Mesothelial cell of epicardium (in vitro differentiated cells): ENCODE measurements at regions not wholly inside any gene's neighbourhood (a gene's known extent, or its start where the extent isn't known, plus 50 kb on each side); places are given as distances from the start of the nearest gene placed in this dataset.

Experiments
- DNase-seq, 2 experiments: peaks; one replicate each; pipeline ENCODE4 v3.0.0; 2021; ENCODE audit warnings: low spot score in 2 of 2; ENCODE audit not compliant: unreplicated experiment in 2 of 2
- H3K27ac Mint-ChIP-seq: 2 replicates; pipeline ENCODE4 v1.8.0; 2021; ENCODE audit warnings: mixed read lengths
- H3K27me3 Mint-ChIP-seq: 2 replicates; pipeline ENCODE4 v1.8.0; 2021; ENCODE audit warnings: low read depth, mixed read lengths
- H3K36me3 Mint-ChIP-seq: 2 replicates; pipeline ENCODE4 v1.8.0; 2021; ENCODE audit warnings: mixed read lengths
- H3K4me1 Mint-ChIP-seq: 2 replicates; pipeline ENCODE4 v1.8.0; 2021; ENCODE audit warnings: mixed read lengths
- H3K4me3 Mint-ChIP-seq: 2 replicates; pipeline ENCODE4 v1.8.0; 2021; ENCODE audit warnings: mild to moderate bottlenecking, moderate library complexity, mixed read lengths
- H3K9me3 Mint-ChIP-seq: 2 replicates; pipeline ENCODE4 v1.8.0; 2021; ENCODE audit warnings: mixed read lengths
- CTCF ChIP-seq: fragments of 200-600 bp; sonication (generic); IDR thresholded peaks from one replicate; pipeline ENCODE4 v1.5.0; 2021; ENCODE audit warnings: antibody characterized with exemption; ENCODE audit not compliant: unreplicated experiment

GRCh38 chr7:156275292-156275691 lies 365.3 kb upstream of the RNF32 start:
- H3K9me3 Mint-ChIP-seq = peaks cover 16% of the 10 kb centered on the region
- H3K27ac Mint-ChIP-seq = no peak overlapping the region
- H3K27me3 Mint-ChIP-seq = no peaks in the 10 kb centered on the region
- H3K4me3 Mint-ChIP-seq = no peak overlapping the region
- no peak for TF ChIP-seq CTCF
- H3K4me1 Mint-ChIP-seq = no peaks in the 10 kb centered on the region
- no peak for DNase-seq
- H3K36me3 Mint-ChIP-seq = no peaks in the 10 kb centered on the region

GRCh38 chr7:156274557-156274956 lies 366.0 kb upstream of the RNF32 start:
- H3K27ac Mint-ChIP-seq = no peak overlapping the region
- H3K27me3 Mint-ChIP-seq = no peaks in the 10 kb centered on the region
- no peak overlapping the region for H3K4me3 Mint-ChIP-seq
- no peaks in the 10 kb centered on the region for H3K4me1 Mint-ChIP-seq
- DNase-seq = no peak
- TF ChIP-seq CTCF = no peak
- no peaks in the 10 kb centered on the region for H3K36me3 Mint-ChIP-seq
- peaks cover 21% of the 10 kb centered on the region for H3K9me3 Mint-ChIP-seq

- H3K4me1 Mint-ChIP-seq = no peaks in the 10 kb centered on the region
- no peak for TF ChIP-seq CTCF
- peaks cover 3% of the 10 kb centered on the region for H3K9me3 Mint-ChIP-seq
- no peak overlapping the region for H3K4me3 Mint-ChIP-seq
- H3K27me3 Mint-ChIP-seq = peaks cover 2% of the 10 kb centered on the region
- no peak overlapping the region for H3K27ac Mint-ChIP-seq
- DNase-seq = no peak
- no peaks in the 10 kb centered on the region for H3K36me3 Mint-ChIP-seq
Observed at GRCh38 chr7:156261581-156261980, 379.0 kb upstream of the RNF32 start.

DNA sequence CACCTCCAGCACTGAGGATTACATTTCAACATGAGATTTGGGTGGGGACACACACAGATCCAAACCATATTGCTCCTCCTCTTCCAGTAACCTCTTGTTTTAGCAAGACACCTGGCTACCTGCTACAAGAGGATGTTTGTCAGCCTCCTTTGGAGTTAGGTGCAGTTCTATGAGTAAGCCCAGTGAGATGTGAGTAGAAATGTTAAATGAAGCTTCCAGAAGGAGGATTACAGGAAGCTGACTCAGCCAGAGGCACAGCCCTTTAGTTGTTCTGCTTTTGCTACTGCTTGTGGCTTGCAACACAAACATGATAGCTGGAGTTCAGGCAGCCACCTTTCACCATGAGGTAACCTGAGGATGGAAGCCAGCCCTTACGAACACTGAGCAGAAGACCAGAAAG lies 382.7 kb upstream of the RNF32 start:
- no peak overlapping the region for H3K27ac Mint-ChIP-seq
- no peaks in the 10 kb centered on the region for H3K4me1 Mint-ChIP-seq
- peaks cover 3% of the 10 kb centered on the region for H3K9me3 Mint-ChIP-seq
- no peaks in the 10 kb centered on the region for H3K27me3 Mint-ChIP-seq
- no peak for DNase-seq
- H3K36me3 Mint-ChIP-seq = no peaks in the 10 kb centered on the region
- H3K4me3 Mint-ChIP-seq = no peak overlapping the region
- TF ChIP-seq CTCF = no peak

DNA sequence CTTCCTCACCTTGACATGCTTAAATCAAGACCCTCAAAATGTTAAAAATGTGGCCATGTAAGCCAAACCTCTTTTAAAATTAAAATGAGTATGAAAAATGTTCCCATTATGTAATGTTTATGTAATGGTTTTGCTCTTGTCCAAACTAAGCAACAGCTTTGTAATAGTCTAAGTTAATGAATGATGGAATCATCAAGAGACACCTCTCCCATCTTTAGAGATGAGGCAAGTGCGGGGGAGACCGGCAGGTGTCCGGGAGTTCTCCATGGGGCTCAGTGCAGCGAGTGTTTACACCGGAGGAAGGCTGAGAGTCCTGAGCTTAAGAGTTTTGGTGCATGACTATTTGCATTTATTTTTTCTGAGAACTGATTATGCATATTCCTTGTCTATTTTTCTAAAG lies 384.9 kb upstream of the RNF32 start:
- H3K4me3 Mint-ChIP-seq = no peak overlapping the region
- H3K36me3 Mint-ChIP-seq = no peaks in the 10 kb centered on the region
- no peaks in the 10 kb centered on the region for H3K4me1 Mint-ChIP-seq
- H3K9me3 Mint-ChIP-seq = peaks cover 3% of the 10 kb centered on the region
- no peak overlapping the region for H3K27ac Mint-ChIP-seq
- peaks cover 7% of the 10 kb centered on the region for H3K27me3 Mint-ChIP-seq
- no peak for DNase-seq
- TF ChIP-seq CTCF = no peak

DNA sequence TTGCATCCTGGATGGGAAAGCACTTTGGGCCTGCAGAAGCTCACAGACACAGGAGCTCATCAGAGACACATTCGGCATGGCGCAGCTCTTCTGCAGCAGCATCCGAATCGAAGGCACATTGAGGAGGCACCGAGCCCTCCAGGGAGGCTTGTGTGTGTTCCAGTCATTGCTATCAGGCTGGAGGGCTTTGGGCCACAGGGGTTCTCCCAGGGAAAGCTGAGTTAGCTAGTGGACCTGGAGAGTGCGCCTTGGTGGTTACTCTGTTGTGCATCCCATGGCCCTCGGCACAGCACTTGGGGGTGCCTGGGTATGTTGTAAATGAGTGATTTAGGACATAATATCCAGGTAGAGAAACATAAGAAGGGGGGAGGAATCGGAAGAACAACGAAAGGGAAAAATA lies 388.7 kb upstream of the RNF32 start:
- peaks cover 14% of the 10 kb centered on the region for H3K27me3 Mint-ChIP-seq
- H3K36me3 Mint-ChIP-seq = no peaks in the 10 kb centered on the region

More for the DNA sequence above, 388.7 kb upstream of the RNF32 start:
- Mint-ChIP-seq H3K9me3 (peaks cover 3% of the 10 kb centered on the region), H3K4me1 (no peaks in the 10 kb centered on the region), H3K27ac (no peak overlapping the region), H3K4me3 (no peak overlapping the region)
- TF ChIP-seq CTCF = no peak
- DNase-seq = no peak
